Mesendoderm (in vitro differentiated cells): ENCODE measurements at regions not wholly inside any gene's neighbourhood (a gene's known extent, or its start where the extent isn't known, plus 50 kb on each side); places are given as distances from the start of the nearest gene placed in this dataset.

Source experiments
- DNase-seq: peaks from one replicate; pipeline ENCODE4 v3.0.0; 2013
- H2AK5ac ChIP-seq: 2 replicates; pipeline ENCODE4 v1.6.1; 2013; ENCODE audit warnings: low read length, inconsistent platforms
- H2BK120ac ChIP-seq: 2 replicates; pipeline ENCODE4 v1.6.1; 2013; ENCODE audit warnings: low read depth, mild to moderate bottlenecking, low read length, moderate library complexity, mixed read lengths
- H2BK15ac ChIP-seq: replicated peaks from 2 replicates; pipeline ENCODE4 v1.6.1; 2013; ENCODE audit warnings: low read depth, mild to moderate bottlenecking, moderate library complexity
- H2BK5ac ChIP-seq: 2 replicates; pipeline ENCODE4 v1.6.1; 2013; ENCODE audit warnings: low read length, inconsistent platforms
- H3K18ac ChIP-seq: 2 replicates; pipeline ENCODE4 v1.6.1; 2013; ENCODE audit warnings: mild to moderate bottlenecking, low read length, mixed read lengths
- H3K23ac ChIP-seq: one replicate; pipeline ENCODE4 v1.6.1; 2013; ENCODE audit warnings: low read length
- H3K27ac ChIP-seq: 2 replicates; pipeline ENCODE4 v1.5.1; 2013; ENCODE audit warnings: low read depth, mild to moderate bottlenecking, inconsistent platforms, low read length, moderate library complexity
- H3K27me3 ChIP-seq: 2 replicates; pipeline ENCODE4 v1.6.1; 2013; ENCODE audit warnings: low read length, control low read depth, mild to moderate bottlenecking, inconsistent platforms; ENCODE audit not compliant: insufficient read depth, poor library complexity
- H3K36me3 ChIP-seq: 2 replicates; pipeline ENCODE4 v1.6.1; 2013; ENCODE audit warnings: low read length, inconsistent platforms; ENCODE audit not compliant: control insufficient read depth, insufficient read depth
- H3K4ac ChIP-seq: one replicate; pipeline ENCODE4 v1.6.1; 2013; ENCODE audit warnings: low read depth, mild to moderate bottlenecking, low read length, moderate library complexity
- H3K4me1 ChIP-seq: 2 replicates; pipeline ENCODE4 v1.6.1; 2013; ENCODE audit warnings: low read depth, low read length, inconsistent platforms; ENCODE audit not compliant: control insufficient read depth
- H3K4me2 ChIP-seq: 2 replicates; pipeline ENCODE4 v1.6.1; 2013; ENCODE audit warnings: low read length
- H3K4me3 ChIP-seq: 2 replicates; pipeline ENCODE4 v1.5.1; 2013; ENCODE audit warnings: mild to moderate bottlenecking, low read length
- H3K56ac ChIP-seq: one replicate; pipeline ENCODE4 v1.6.1; 2013; ENCODE audit warnings: low read length
- H3K79me1 ChIP-seq: 2 replicates; pipeline ENCODE4 v1.6.1; 2013; ENCODE audit warnings: low read length, inconsistent platforms
- H3K79me2 ChIP-seq: 2 replicates; pipeline ENCODE4 v1.6.1; 2013; ENCODE audit warnings: mild to moderate bottlenecking, low read length; ENCODE audit not compliant: control insufficient read depth, insufficient read depth
- H3K9ac ChIP-seq: 2 replicates; pipeline ENCODE4 v1.6.1; 2013; ENCODE audit warnings: low read length, inconsistent platforms
- H4K5ac ChIP-seq: one replicate; pipeline ENCODE4 v1.6.1; 2013; ENCODE audit warnings: low read length
- H4K8ac ChIP-seq: one replicate; pipeline ENCODE4 v1.6.1; 2013; ENCODE audit warnings: low read depth, mild to moderate bottlenecking, control low read depth, low read length, moderate library complexity
- WGBS: extraction: QIAGEN DNeasy Blood & Tissue Kit; methylation state at CpG from one replicate; pipeline ENCODE4 v1.1.7; 2013; ENCODE audit warnings: low lambda C conversion rate, missing lambda C conversion rate; ENCODE audit not compliant: insufficient coverage; ENCODE audit errors: extremely low coverage; 5-methylcytosine and 5-hydroxymethylcytosine counted together

DNA sequence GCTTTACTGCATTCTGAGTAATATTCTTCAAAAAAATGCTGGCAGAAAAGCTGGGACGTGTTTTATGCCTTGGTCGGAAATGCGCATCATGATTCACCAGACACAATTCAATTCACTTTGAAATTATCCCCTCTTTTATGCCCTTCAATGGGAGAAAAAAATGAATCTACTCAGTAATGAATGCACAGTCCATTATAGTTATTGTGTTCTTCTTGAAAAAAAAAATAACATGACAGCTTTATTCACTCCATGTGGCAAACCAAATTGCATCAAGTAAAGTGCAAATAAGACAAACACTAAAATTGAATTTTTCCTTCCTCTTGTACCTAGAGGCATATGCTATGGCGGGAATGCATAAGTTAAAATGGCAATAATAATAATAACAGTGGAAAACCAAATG, 159.4 kb upstream of the IFNG-AS1 start:
- H3K4me2 ChIP-seq = no peak overlapping the region
- H2BK15ac ChIP-seq = no peak overlapping the region
- DNase-seq = no peak
- H3K4ac ChIP-seq = no peak overlapping the region
- no peak overlapping the region for H4K5ac ChIP-seq
- H2BK120ac ChIP-seq = no peak overlapping the region
- no peak overlapping the region for H2AK5ac ChIP-seq
- no peaks in the 10 kb centered on the region for H3K36me3 ChIP-seq
- H3K56ac ChIP-seq = no peak overlapping the region
- no peak overlapping the region for H3K27ac ChIP-seq
- H3K18ac ChIP-seq = no peak overlapping the region
- H3K4me1 ChIP-seq = peaks cover 8% of the 10 kb centered on the region
- WGBS = no CpG with 5 or more reads among the region's 4 CpGs
- H3K79me2 ChIP-seq = no peaks in the 10 kb centered on the region
- no peaks in the 10 kb centered on the region for H3K27me3 ChIP-seq
- H2BK5ac ChIP-seq = no peak overlapping the region
- no peak overlapping the region for H3K23ac ChIP-seq
- no peaks in the 10 kb centered on the region for H3K79me1 ChIP-seq
- no peak overlapping the region for H3K9ac ChIP-seq
- H3K4me3 ChIP-seq = no peak overlapping the region
- H4K8ac ChIP-seq = no peak overlapping the region

DNA sequence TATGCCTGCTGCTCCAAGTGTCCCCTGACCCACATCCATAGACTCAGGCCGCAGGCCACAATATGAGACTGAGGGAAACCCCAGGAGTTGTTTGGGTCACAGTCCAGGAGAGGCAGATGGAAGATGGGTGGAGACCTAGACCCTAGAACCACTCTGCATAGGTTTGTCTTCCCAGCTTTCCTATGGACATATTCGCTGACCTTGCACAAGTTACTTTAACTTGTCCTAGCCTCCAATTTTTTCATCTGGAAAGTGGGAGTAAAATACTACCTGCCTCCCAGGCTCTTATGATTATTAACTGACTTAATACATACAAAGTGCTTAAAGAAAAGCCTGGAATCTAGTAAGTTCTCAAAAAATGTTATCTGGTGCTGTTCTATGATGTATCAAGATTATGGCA, 157.1 kb upstream of the IFNG-AS1 start:
- H3K4me2 ChIP-seq = no peak overlapping the region
- no peak for DNase-seq
- H3K4me3 ChIP-seq = no peak overlapping the region
- H3K23ac ChIP-seq = no peak overlapping the region
- H3K27ac ChIP-seq = no peak overlapping the region
- H4K5ac ChIP-seq = no peak overlapping the region
- no peak overlapping the region for H3K4ac ChIP-seq
- no peak overlapping the region for H2BK5ac ChIP-seq
- no peak overlapping the region for H3K9ac ChIP-seq
- H3K79me1 ChIP-seq = no peaks in the 10 kb centered on the region
- no peaks in the 10 kb centered on the region for H3K79me2 ChIP-seq
- H3K56ac ChIP-seq = no peak overlapping the region
- H2BK120ac ChIP-seq = no peak overlapping the region
- no peaks in the 10 kb centered on the region for H3K36me3 ChIP-seq
- H3K18ac ChIP-seq = no peak overlapping the region
- no CpG with 5 or more reads among the region's 2 CpGs for WGBS
- no peak overlapping the region for H4K8ac ChIP-seq
- no peak overlapping the region for H2AK5ac ChIP-seq
- no peak overlapping the region for H2BK15ac ChIP-seq
- H3K4me1 ChIP-seq = peaks cover 8% of the 10 kb centered on the region
- no peaks in the 10 kb centered on the region for H3K27me3 ChIP-seq

DNA sequence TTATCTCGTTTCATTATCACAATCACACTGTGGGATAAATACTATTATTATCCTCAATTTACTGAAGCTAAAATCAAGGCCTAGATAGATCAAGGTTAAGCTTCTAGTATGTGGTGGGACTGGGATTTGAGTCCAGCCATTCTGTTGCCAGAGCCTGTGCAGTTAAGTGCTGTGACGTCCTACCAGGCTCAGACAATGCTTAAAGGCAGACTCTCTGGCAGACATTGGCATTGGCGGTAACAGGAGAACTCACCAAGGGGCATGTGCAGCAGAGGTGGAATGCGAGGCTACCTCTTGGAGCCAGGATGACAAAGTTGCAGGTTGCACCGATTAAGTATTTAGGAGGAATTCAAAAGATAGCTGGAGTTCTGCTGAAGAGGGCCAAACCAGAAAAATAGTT, 155.6 kb upstream of the IFNG-AS1 start:
- no peaks in the 10 kb centered on the region for H3K27me3 ChIP-seq
- no peak overlapping the region for H2BK15ac ChIP-seq
- no peak overlapping the region for H3K4me2 ChIP-seq
- no peak overlapping the region for H3K23ac ChIP-seq
- H3K56ac ChIP-seq = no peak overlapping the region
- H3K18ac ChIP-seq = no peak overlapping the region
- H3K79me2 ChIP-seq = no peaks in the 10 kb centered on the region
- H2BK5ac ChIP-seq = no peak overlapping the region
- no peak overlapping the region for H2AK5ac ChIP-seq
- no CpG with 5 or more reads among the region's 5 CpGs for WGBS
- no peak overlapping the region for H3K9ac ChIP-seq
- H3K36me3 ChIP-seq = no peaks in the 10 kb centered on the region
- H4K5ac ChIP-seq = no peak overlapping the region
- H3K4ac ChIP-seq = no peak overlapping the region
- no peak overlapping the region for H4K8ac ChIP-seq
- H2BK120ac ChIP-seq = no peak overlapping the region
- no peak overlapping the region for H3K4me3 ChIP-seq
- H3K79me1 ChIP-seq = no peaks in the 10 kb centered on the region
- no peaks in the 10 kb centered on the region for H3K4me1 ChIP-seq
- no peak overlapping the region for H3K27ac ChIP-seq
- DNase-seq = no peak

DNA sequence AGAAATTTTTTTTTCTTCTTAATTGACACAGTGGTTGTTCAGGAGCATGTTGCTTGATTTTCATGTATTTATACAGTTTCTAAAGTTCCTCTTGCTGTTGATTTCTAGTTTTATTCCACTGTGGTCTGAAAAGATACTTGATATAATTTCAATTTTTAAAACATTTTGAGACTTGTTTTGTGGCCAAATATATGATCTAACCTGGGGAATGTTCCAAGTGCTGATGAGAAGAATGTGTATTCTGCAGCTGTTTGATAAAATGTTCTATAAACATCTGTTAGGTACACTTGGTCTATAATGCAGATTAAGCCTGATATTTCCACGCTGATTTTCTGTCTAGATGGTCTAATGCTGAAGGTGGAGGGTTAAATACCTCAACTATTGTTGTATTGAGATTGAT, 151.4 kb upstream of the IFNG-AS1 start:
- H3K27ac ChIP-seq = no peak overlapping the region

DNA sequence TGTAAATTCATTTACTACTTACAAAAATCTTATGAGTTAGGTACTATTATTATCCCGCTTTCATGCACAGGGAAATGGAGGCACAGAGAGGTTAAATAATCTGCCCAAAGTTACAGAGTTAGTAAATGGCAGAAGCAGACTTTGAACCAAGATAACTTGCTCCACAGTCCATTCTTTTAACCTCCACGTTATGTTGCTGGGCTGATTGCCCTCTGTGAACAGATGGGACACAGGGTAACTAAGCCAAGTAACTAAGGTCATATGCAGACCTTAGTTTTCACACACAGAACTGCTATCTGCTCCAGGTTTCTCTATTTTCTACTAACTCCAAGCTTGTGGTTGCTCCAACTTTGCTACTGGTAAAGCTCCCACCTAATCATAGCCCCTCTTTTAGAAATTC, 147.1 kb upstream of the IFNG-AS1 start:
- no peak overlapping the region for H3K27ac ChIP-seq
- no peaks in the 10 kb centered on the region for H3K79me1 ChIP-seq
- H2BK120ac ChIP-seq = no peak overlapping the region
- H3K9ac ChIP-seq = no peak overlapping the region
- no peak overlapping the region for H2BK15ac ChIP-seq
- no peak overlapping the region for H2BK5ac ChIP-seq
- no peak overlapping the region for H4K8ac ChIP-seq
- H3K4ac ChIP-seq = no peak overlapping the region
- DNase-seq = no peak
- H3K27me3 ChIP-seq = no peaks in the 10 kb centered on the region
- no peaks in the 10 kb centered on the region for H3K36me3 ChIP-seq
- H3K23ac ChIP-seq = no peak overlapping the region
- H3K4me1 ChIP-seq = no peaks in the 10 kb centered on the region
- H3K4me3 ChIP-seq = no peak overlapping the region
- H4K5ac ChIP-seq = no peak overlapping the region
- no peak overlapping the region for H3K56ac ChIP-seq
- H3K79me2 ChIP-seq = no peaks in the 10 kb centered on the region
- no peak overlapping the region for H2AK5ac ChIP-seq
- no peak overlapping the region for H3K18ac ChIP-seq
- WGBS = no CpG with 5 or more reads among the region's 2 CpGs
- H3K4me2 ChIP-seq = no peak overlapping the region

More for the DNA sequence above, 151.4 kb upstream of the IFNG-AS1 start:
- no peak overlapping the region for H4K5ac ChIP-seq
- H3K79me1 ChIP-seq = no peaks in the 10 kb centered on the region
- H3K4me2 ChIP-seq = no peak overlapping the region
- no peak overlapping the region for H4K8ac ChIP-seq
- no peak overlapping the region for H3K4me3 ChIP-seq
- H3K23ac ChIP-seq = no peak overlapping the region
- H2BK120ac ChIP-seq = no peak overlapping the region
- no CpG with 5 or more reads among the region's 1 CpG for WGBS
- no peak overlapping the region for H3K4ac ChIP-seq
- H3K4me1 ChIP-seq = no peaks in the 10 kb centered on the region
- H3K36me3 ChIP-seq = no peaks in the 10 kb centered on the region
- H3K27me3 ChIP-seq = no peaks in the 10 kb centered on the region
- H3K18ac ChIP-seq = no peak overlapping the region
- H2AK5ac ChIP-seq = no peak overlapping the region
- H3K79me2 ChIP-seq = no peaks in the 10 kb centered on the region
- H2BK5ac ChIP-seq = no peak overlapping the region
- DNase-seq = no peak
- H2BK15ac ChIP-seq = no peak overlapping the region
- no peak overlapping the region for H3K56ac ChIP-seq
- H3K9ac ChIP-seq = no peak overlapping the region

DNA sequence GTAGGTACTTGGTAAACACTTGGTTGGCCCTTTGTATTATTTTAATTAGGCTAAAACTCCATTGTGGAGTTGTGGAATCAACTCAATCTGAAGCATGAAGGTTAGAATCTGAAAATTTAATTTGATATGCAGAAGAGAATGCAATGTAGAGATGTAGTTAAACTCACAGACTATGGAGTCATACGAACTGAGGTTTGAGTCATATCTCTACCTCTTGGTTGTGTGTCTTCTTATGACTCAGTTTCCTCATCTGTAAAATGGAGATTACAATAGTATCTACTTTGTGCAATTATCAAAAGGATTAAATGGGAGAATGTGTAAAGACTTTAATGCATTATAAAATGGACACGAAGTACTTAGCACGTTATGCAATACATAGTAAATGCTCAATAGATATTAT, 146.0 kb upstream of the IFNG-AS1 start:
- Histone ChIP-seq H4K8ac (no peak overlapping the region), H3K4me2 (no peak overlapping the region), H2BK120ac (no peak overlapping the region), H3K79me1 (no peaks in the 10 kb centered on the region), H3K79me2 (no peaks in the 10 kb centered on the region), H3K27me3 (no peaks in the 10 kb centered on the region), H3K36me3 (no peaks in the 10 kb centered on the region), H3K56ac (no peak overlapping the region), H2BK15ac (no peak overlapping the region), H2BK5ac (no peak overlapping the region), H3K4me1 (no peaks in the 10 kb centered on the region), H3K27ac (no peak overlapping the region), H2AK5ac (no peak overlapping the region), H4K5ac (no peak overlapping the region), H3K9ac (no peak overlapping the region), H3K4ac (no peak overlapping the region), H3K23ac (no peak overlapping the region), H3K4me3 (no peak overlapping the region), H3K18ac (no peak overlapping the region)
- no peak for DNase-seq
- WGBS = no CpG with 5 or more reads among the region's 3 CpGs
